ENCODE measurements at regions not wholly inside any gene's neighbourhood (a gene's known extent, or its start where the extent isn't known, plus 50 kb on each side); places are given as distances from the start of the nearest gene placed in this dataset.

DNA sequence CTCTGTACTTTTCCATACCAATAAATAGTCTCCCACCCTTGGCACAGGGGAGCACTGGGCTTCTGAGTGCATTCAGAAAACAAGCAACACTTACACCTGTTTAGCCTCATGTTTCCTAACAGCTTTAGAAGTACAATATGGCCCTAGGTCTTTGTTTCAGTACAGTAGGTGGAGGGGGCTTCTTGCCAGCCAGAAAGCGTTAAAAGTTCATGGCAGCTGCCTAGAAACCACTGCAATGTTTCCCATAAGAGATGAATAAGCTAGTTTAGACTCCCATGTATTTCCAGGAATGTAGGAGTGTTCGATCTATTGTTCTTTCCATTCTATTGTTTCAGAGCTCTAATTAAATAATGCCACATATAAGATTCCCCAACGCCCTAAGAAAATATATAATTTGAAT, 444.8 kb downstream of the ARHGEF28 start:
- TF ChIP-seq TAF1 (IDR thresholded peaks at IDR 0.05; ENCODE audit: low read depth, low read length) (no peak), POLR2A (IDR thresholded peaks at IDR 0.05; ENCODE audit: low read depth, low read length) (no peak), POLR2AphosphoS5 (IDR thresholded peaks at IDR 0.05; ENCODE audit: low read depth, low read length) (no peak), SPI1 (IDR thresholded peaks at IDR 0.05; ENCODE audit: low read depth, low read length) (no peak), POU2F2 (IDR thresholded peaks at IDR 0.05; ENCODE audit: low read depth, low read length) (no peak), PAX5 (IDR thresholded peaks at IDR 0.05; ENCODE audit: insufficient read depth, low read length, severe bottlenecking) (no peak)

Measured in GM12891 (cell line).